Testis (tissue), 2 donors: ENCODE measurements at regions not wholly inside any gene's neighbourhood (a gene's known extent, or its start where the extent isn't known, plus 50 kb on each side); places are given as distances from the start of the nearest gene placed in this dataset.

Experiments used
- DNase-seq: peaks from one replicate; pipeline ENCODE4 v3.0.0-alpha.2; 2019
- H3K27ac ChIP-seq, 2 donors: fragments of 200-600 bp; sonication (generic); one replicate each; pipeline ENCODE4 v1.5.1; 2019
- H3K27me3 ChIP-seq: fragments of 200-600 bp; sonication (generic); one replicate; pipeline ENCODE4 v1.5.1; 2019
- H3K36me3 ChIP-seq: fragments of 200-600 bp; sonication (generic); one replicate; pipeline ENCODE4 v1.5.1; 2017; ENCODE audit warnings: low read depth; ENCODE audit errors: missing control alignments
- H3K4me1 ChIP-seq: fragments of 200-600 bp; sonication (generic); one replicate; pipeline ENCODE4 v1.5.1; 2019
- H3K4me3 ChIP-seq, 2 donors: fragments of 200-600 bp; sonication (generic); one replicate each; pipeline ENCODE4 v1.5.1; 2017 to 2019
- H3K9me3 ChIP-seq: fragments of 200-600 bp; sonication (generic); one replicate; pipeline ENCODE4 v1.5.1; 2017
- CTCF ChIP-seq, 3 experiments: fragments of 450-650 bp in 2 of 3; fragments of 200-600 bp in 1 of 3; sonication (generic) in 1 of 3; IDR thresholded peaks; one replicate each; pipeline ENCODE4 v1.5.1; 2016 to 2019; ENCODE audit warnings: antibody characterized with exemption in 3 of 3, mild to moderate bottlenecking in 2 of 3, moderate library complexity in 1 of 3
- POLR2A ChIP-seq: fragments of 450-650 bp; IDR thresholded peaks from one replicate; pipeline ENCODE4 v1.6.1; 2017; ENCODE audit warnings: antibody characterized with exemption, mild to moderate bottlenecking, moderate library complexity
- WGBS, 2 donors: methylation state at CpG; one replicate each; pipeline ENCODE4 v1.1.5; 2018; 5-methylcytosine and 5-hydroxymethylcytosine counted together
- intact Hi-C: fragments of 100-400 bp; cut with DNase I; formaldehyde crosslinking; loops from one replicate; pipeline ENCODE4 v1.15.1; 2023; ENCODE audit warnings: low total_unique reads

DNA sequence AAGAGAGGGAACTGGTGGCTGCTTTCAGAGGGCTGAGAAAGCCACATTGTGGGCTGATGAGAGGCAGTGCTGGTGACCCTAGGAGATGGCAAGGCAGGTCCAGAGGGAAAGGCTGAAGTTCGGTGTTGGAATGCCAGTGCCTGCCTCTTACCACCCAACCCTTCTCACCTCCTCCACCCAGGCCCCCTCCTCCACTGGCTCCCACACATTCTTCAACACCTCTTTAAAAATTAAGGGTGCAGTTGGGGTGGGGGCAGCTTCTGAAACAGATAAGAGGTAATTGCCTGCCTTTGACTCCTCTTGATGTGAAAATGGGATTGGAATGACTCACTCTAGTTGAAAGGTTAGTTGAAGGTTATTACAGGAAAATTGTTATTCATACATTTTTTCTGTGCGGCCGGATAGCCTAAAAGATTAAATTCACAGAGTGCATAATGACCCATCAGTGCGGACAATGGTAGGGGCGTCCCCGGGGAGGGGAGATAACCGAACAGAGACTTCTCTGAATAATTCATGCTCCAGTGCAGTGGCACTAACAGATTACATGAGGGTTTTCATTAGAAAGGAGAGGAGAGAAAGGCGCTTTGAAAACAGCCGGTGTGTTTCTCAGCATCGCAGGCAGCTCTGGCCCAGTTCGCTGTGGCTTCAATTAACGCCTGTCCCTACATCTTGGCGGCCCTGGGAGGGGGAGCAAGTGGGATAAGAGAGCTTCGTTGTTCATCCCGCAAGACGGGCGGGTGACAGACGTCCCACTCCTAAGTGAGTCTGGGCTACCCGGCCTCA, 212.4 kb downstream of the TLE3 start:
- H3K4me3 ChIP-seq: no peak overlapping the region
- 71 to 76% methylated on average over 19 of the region's 19 CpGs for WGBS, 2 donors
- H3K4me1 ChIP-seq: peaks cover 4% of the 10 kb centered on the region
- no peaks in the 10 kb centered on the region for H3K27me3 ChIP-seq
- H3K36me3 ChIP-seq: no peaks in the 10 kb centered on the region
- DNase-seq: no peak
- intact Hi-C loops: no loop called here
- no peaks in the 10 kb centered on the region for H3K9me3 ChIP-seq
- no peak overlapping the region for H3K27ac ChIP-seq
- TF ChIP-seq CTCF (IDR thresholded peaks at IDR 0.05) (no peak), POLR2A (no peak)

DNA sequence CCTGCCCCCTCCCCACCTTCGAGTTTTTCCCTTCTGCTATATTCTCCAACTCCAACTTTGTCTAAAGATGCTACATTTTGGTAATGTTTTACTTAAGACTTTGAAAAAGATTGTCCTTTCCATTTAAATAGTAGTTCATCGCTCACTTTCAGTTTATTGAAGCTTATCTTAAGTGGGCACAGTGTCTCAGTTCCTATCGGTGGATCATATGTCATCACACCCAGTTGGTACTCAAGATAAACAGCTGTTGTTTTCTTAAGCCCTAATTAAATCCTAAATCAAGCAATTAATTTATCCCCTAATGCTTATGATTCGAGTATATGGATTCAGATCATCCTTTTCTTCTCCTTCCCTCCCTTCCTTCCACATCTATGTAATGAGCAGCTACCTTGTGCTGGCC, 210.7 kb downstream of the TLE3 start:
- intact Hi-C loops: no loop called here
- peaks cover 4% of the 10 kb centered on the region for H3K4me1 ChIP-seq
- H3K36me3 ChIP-seq: no peaks in the 10 kb centered on the region
- no peaks in the 10 kb centered on the region for H3K27me3 ChIP-seq
- TF ChIP-seq CTCF (IDR thresholded peaks at IDR 0.05) (no peak), POLR2A (no peak)
- no peak overlapping the region for H3K4me3 ChIP-seq
- DNase-seq: no peak
- no peak overlapping the region for H3K27ac ChIP-seq
- WGBS, 2 donors: 48 to 64% methylated on average over 4 of the region's 4 CpGs
- no peaks in the 10 kb centered on the region for H3K9me3 ChIP-seq

- H3K27ac ChIP-seq: no peak overlapping the region
- WGBS, 2 donors: 70 to 75% methylated on average over 1 of the region's 1 CpG
- H3K4me3 ChIP-seq: no peak overlapping the region
- DNase-seq: no peak
- H3K9me3 ChIP-seq: no peaks in the 10 kb centered on the region
- H3K4me1 ChIP-seq: peaks cover 4% of the 10 kb centered on the region
- no peaks in the 10 kb centered on the region for H3K36me3 ChIP-seq
- H3K27me3 ChIP-seq: no peaks in the 10 kb centered on the region
- intact Hi-C loops: no loop called here
- TF ChIP-seq POLR2A: no peak
- no peak for TF ChIP-seq CTCF (IDR thresholded peaks at IDR 0.05)
These were observed 210.2 kb downstream of the TLE3 start for GRCh38 chr15:69887553-69887952.

DNA sequence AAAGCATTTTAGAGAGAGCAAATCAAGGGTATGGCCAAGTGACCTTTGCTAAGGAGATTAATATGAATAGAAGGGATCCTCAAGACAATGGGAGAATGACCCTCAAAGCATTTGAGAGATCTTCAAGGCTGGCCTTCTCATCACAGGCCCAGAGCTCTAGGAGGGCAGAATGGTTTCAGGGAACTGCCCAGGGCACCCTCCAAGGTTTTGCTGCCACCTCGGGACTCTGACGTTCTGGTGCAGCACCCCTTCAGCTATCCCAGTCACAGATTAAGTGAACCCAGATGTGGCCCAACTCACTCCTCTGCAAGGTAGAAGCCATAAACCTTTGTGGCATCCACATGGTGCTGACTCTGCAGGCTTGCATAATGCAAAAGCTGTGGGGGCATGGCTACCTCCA, 209.3 kb downstream of the TLE3 start:
- 68 to 94% methylated on average over 2 of the region's 2 CpGs for WGBS, 2 donors
- H3K4me3 ChIP-seq: no peak overlapping the region
- H3K27ac ChIP-seq: no peak overlapping the region

More for the DNA sequence above, 209.3 kb downstream of the TLE3 start:
- no peak for DNase-seq
- Histone ChIP-seq H3K36me3 (no peaks in the 10 kb centered on the region), H3K4me1 (peaks cover 4% of the 10 kb centered on the region), H3K9me3 (no peaks in the 10 kb centered on the region), H3K27me3 (no peaks in the 10 kb centered on the region)
- intact Hi-C loops: no loop called here
- no peak for TF ChIP-seq POLR2A
- no peak for TF ChIP-seq CTCF (IDR thresholded peaks at IDR 0.05)
